AG09309 (cell line): ENCODE measurements at regions not wholly inside any gene's neighbourhood (a gene's known extent, or its start where the extent isn't known, plus 50 kb on each side); places are given as distances from the start of the nearest gene placed in this dataset.
"Not testable (repeated sequence)": the region's sequence is repeated elsewhere in the genome, so short reads cannot be mapped to it uniquely, and the experiment has no call there.

Experiments
- DNase-seq: peaks from one replicate; pipeline ENCODE4 v3.0.0-alpha.2; 2010; ENCODE audit warnings: low read depth
- H3K4me3 ChIP-seq: 2 replicates; pipeline ENCODE4 v1.5.1; 2011; ENCODE audit warnings: mild to moderate bottlenecking, low read depth, low read length, moderate library complexity; ENCODE audit not compliant: control insufficient read depth
- CTCF ChIP-seq: IDR thresholded peaks from 2 replicates; pipeline ENCODE4 v1.5.1; 2011; ENCODE audit warnings: mild to moderate bottlenecking, low read depth, low read length, inconsistent platforms; ENCODE audit not compliant: insufficient read depth, control insufficient read depth; ENCODE audit errors: missing control alignments

GRCh38 chr19:37303591-37304171 lies 67.2 kb upstream of the ZNF527 start:
- DNase-seq = no peak
- H3K4me3 ChIP-seq = peak overlapping the region; percentile 32
- TF ChIP-seq CTCF = no peak

- no peak for DNase-seq
- TF ChIP-seq CTCF = no peak
- peak overlapping the region; percentile 32 for H3K4me3 ChIP-seq
Observed at GRCh38 chr19:37304190-37304883, 66.6 kb upstream of the ZNF527 start.

- TF ChIP-seq CTCF = no peak
- DNase-seq = no peak
- H3K4me3 ChIP-seq = no peak overlapping the region
Observed at GRCh38 chr19:37304884-37305255, 66.0 kb upstream of the ZNF527 start.

- DNase-seq = no peak
- TF ChIP-seq CTCF = no peak
- no peak overlapping the region for H3K4me3 ChIP-seq
Observed at GRCh38 chr19:37306383-37306963, 64.4 kb upstream of the ZNF527 start.

GRCh38 chr19:37309834-37310575 lies 60.9 kb upstream of the ZNF527 start:
- no peak for TF ChIP-seq CTCF
- DNase-seq = no peak
- H3K4me3 ChIP-seq = no peak overlapping the region

GRCh38 chr19:37312531-37313334 lies 58.2 kb upstream of the ZNF527 start:
- not testable (repeated sequence) for DNase-seq
- H3K4me3 ChIP-seq = peak overlapping the region; percentile 27
